Smooth muscle cell (in vitro differentiated cells): ENCODE measurements at regions not wholly inside any gene's neighbourhood (a gene's known extent, or its start where the extent isn't known, plus 50 kb on each side); places are given as distances from the start of the nearest gene placed in this dataset.

Experiments
- DNase-seq: peaks from one replicate; lab custom pipeline; 2025; ENCODE audit not compliant: unreplicated experiment; lab: John Stamatoyannopoulos, UW
- H2AFZ ChIP-seq: fragments of 200-600 bp; sonication (generic); 2 replicates; pipeline ENCODE4 v1.6.0; 2016; ENCODE audit warnings: antibody characterized with exemption, low read depth, mild to moderate bottlenecking
- H3F3A ChIP-seq: fragments of 200-600 bp; sonication (generic); 2 replicates; pipeline ENCODE4 v1.6.0; 2017; ENCODE audit warnings: antibody characterized with exemption, low read depth
- H3K27ac ChIP-seq: fragments of 200-600 bp; sonication (generic); 2 replicates; pipeline ENCODE4 v1.5.1; 2016; ENCODE audit warnings: low read depth, mild to moderate bottlenecking
- H3K27me3 ChIP-seq: fragments of 200-600 bp; sonication (generic); 2 replicates; pipeline ENCODE4 v1.6.1; 2016; ENCODE audit warnings: low read depth, mild to moderate bottlenecking
- H3K36me3 ChIP-seq: fragments of 200-600 bp; sonication (generic); 2 replicates; pipeline ENCODE4 v1.5.1; 2016; ENCODE audit warnings: low read depth
- H3K4me1 ChIP-seq: fragments of 200-600 bp; sonication (generic); 2 replicates; pipeline ENCODE4 v1.5.1; 2016; ENCODE audit warnings: low read depth
- H3K4me2 ChIP-seq: fragments of 200-600 bp; sonication (generic); 2 replicates; pipeline ENCODE4 v1.6.0; 2016; ENCODE audit warnings: mild to moderate bottlenecking
- H3K4me3 ChIP-seq: fragments of 200-600 bp; sonication (generic); 2 replicates; pipeline ENCODE4 v1.5.1; 2016; ENCODE audit warnings: mild to moderate bottlenecking
- H3K79me2 ChIP-seq: fragments of 200-600 bp; sonication (generic); 2 replicates; pipeline ENCODE4 v1.6.0; 2016; ENCODE audit warnings: low read depth, mild to moderate bottlenecking
- H3K9ac ChIP-seq: fragments of 200-600 bp; sonication (generic); 2 replicates; pipeline ENCODE4 v1.6.0; 2016; ENCODE audit warnings: low read depth
- H3K9me3 ChIP-seq: fragments of 200-600 bp; sonication (generic); replicated peaks from 2 replicates; pipeline ENCODE4 v1.5.1; 2016; ENCODE audit warnings: low read depth
- H4K20me1 ChIP-seq: fragments of 200-600 bp; sonication (generic); 2 replicates; pipeline ENCODE4 v1.6.0; 2016; ENCODE audit warnings: low read depth
- WGBS: methylation state at CpG from one replicate; pipeline ENCODE4 v1.1.7; 2016; ENCODE audit warnings: low lambda C conversion rate; 5-methylcytosine and 5-hydroxymethylcytosine counted together
- TF ChIP-seq, protein P1 (sequence below): fragments of 200-600 bp; sonication (generic); IDR thresholded peaks from 2 replicates; pipeline ENCODE4 v1.5.1; 2017; ENCODE audit warnings: borderline replicate concordance, mild to moderate bottlenecking, antibody characterized with exemption; ENCODE audit not compliant: insufficient read depth, poor library complexity, severe bottlenecking

DNA sequence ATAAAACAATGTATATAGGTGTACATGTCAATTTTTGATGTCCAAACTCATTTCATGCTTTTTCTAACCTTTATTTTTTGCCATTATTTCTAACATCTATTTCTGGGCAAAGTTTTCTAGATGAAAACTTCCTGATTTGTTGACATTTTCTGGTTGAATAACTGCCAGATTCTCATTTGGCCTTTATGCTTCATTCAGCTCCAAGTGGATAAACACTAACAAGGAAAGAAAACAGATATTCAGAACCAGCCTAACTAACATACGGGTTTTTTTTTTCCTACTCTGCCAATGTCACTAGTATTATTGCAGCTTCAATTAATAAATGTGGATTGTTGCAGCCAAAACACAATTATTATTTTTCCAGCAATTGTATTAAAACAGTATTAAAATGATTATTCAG is 50.9 kb upstream of the RAP1GDS1 start:
- Histone ChIP-seq H3K4me3 (no peak overlapping the region), H3K27me3 (no peaks in the 10 kb centered on the region), H3K4me1 (no peaks in the 10 kb centered on the region), H3K9ac (no peak overlapping the region), H2AFZ (no peak overlapping the region), H3K9me3 (no peaks in the 10 kb centered on the region), H3K36me3 (no peaks in the 10 kb centered on the region), H3K79me2 (no peaks in the 10 kb centered on the region), H3K27ac (no peak overlapping the region), H3F3A (no peaks in the 10 kb centered on the region), H4K20me1 (no peaks in the 10 kb centered on the region), H3K4me2 (no peak overlapping the region)
- WGBS = 97% methylated on average over 1 of the region's 1 CpG
- no peak for DNase-seq
- TF ChIP-seq, protein P1, sequence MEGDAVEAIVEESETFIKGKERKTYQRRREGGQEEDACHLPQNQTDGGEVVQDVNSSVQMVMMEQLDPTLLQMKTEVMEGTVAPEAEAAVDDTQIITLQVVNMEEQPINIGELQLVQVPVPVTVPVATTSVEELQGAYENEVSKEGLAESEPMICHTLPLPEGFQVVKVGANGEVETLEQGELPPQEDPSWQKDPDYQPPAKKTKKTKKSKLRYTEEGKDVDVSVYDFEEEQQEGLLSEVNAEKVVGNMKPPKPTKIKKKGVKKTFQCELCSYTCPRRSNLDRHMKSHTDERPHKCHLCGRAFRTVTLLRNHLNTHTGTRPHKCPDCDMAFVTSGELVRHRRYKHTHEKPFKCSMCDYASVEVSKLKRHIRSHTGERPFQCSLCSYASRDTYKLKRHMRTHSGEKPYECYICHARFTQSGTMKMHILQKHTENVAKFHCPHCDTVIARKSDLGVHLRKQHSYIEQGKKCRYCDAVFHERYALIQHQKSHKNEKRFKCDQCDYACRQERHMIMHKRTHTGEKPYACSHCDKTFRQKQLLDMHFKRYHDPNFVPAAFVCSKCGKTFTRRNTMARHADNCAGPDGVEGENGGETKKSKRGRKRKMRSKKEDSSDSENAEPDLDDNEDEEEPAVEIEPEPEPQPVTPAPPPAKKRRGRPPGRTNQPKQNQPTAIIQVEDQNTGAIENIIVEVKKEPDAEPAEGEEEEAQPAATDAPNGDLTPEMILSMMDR = no peak

DNA sequence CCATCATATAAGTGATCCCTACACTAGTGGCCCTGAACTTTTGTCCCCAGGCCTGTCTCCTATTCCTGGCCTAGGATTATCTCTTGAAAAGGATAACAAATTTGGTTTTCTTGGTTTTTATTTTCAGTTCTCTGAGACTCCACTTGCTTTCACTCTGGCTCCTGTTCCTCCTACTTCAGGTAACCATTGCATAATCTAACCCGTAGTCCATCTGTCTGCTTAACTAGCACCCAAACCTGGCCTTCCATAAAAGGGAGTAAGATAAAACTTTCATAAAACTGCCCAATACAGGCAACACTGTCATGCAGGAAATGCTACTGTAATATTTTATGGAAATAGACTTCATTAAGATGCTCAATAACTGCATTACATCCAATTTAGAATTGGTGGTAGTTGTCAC is 52.1 kb upstream of the RAP1GDS1 start:
- H3F3A ChIP-seq = no peaks in the 10 kb centered on the region
- H3K9me3 ChIP-seq = no peaks in the 10 kb centered on the region
- no peak overlapping the region for H2AFZ ChIP-seq
- H3K27ac ChIP-seq = no peak overlapping the region
- H3K79me2 ChIP-seq = no peaks in the 10 kb centered on the region
- TF ChIP-seq, protein P1 = no peak
- no peaks in the 10 kb centered on the region for H3K27me3 ChIP-seq
- WGBS = 93% methylated on average over 1 of the region's 1 CpG
- H3K9ac ChIP-seq = no peak overlapping the region
- H3K4me2 ChIP-seq = no peak overlapping the region
- H3K4me1 ChIP-seq = no peaks in the 10 kb centered on the region
- no peak for DNase-seq
- H3K36me3 ChIP-seq = no peaks in the 10 kb centered on the region
- no peak overlapping the region for H3K4me3 ChIP-seq
- H4K20me1 ChIP-seq = no peaks in the 10 kb centered on the region

DNA sequence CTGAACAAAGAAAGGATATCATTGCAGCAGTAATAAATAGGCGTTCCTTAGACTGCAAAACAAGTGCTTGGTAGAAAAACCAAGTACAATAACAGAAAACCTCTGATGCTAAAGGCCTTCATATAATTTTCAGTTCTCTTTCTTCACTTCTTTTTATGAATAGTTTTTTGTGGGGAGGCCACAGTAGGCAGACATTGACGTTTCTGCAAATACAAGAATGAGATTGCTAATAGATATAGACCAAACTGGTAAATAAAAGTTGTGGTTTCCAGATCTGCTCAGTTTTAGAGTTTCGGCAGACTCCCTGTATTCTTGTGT is 57.0 kb upstream of the RAP1GDS1 start:
- Histone ChIP-seq H3K9me3 (no peaks in the 10 kb centered on the region), H3K4me3 (no peak overlapping the region), H3K36me3 (no peaks in the 10 kb centered on the region), H3K79me2 (no peaks in the 10 kb centered on the region), H3K27me3 (no peaks in the 10 kb centered on the region), H3F3A (no peaks in the 10 kb centered on the region), H2AFZ (no peak overlapping the region), H3K4me2 (no peak overlapping the region), H3K9ac (no peak overlapping the region), H3K27ac (no peak overlapping the region), H4K20me1 (no peaks in the 10 kb centered on the region), H3K4me1 (no peaks in the 10 kb centered on the region)
- TF ChIP-seq, protein P1 = no peak
- DNase-seq = no peak
- 86% methylated on average over 3 of the region's 3 CpGs for WGBS

DNA sequence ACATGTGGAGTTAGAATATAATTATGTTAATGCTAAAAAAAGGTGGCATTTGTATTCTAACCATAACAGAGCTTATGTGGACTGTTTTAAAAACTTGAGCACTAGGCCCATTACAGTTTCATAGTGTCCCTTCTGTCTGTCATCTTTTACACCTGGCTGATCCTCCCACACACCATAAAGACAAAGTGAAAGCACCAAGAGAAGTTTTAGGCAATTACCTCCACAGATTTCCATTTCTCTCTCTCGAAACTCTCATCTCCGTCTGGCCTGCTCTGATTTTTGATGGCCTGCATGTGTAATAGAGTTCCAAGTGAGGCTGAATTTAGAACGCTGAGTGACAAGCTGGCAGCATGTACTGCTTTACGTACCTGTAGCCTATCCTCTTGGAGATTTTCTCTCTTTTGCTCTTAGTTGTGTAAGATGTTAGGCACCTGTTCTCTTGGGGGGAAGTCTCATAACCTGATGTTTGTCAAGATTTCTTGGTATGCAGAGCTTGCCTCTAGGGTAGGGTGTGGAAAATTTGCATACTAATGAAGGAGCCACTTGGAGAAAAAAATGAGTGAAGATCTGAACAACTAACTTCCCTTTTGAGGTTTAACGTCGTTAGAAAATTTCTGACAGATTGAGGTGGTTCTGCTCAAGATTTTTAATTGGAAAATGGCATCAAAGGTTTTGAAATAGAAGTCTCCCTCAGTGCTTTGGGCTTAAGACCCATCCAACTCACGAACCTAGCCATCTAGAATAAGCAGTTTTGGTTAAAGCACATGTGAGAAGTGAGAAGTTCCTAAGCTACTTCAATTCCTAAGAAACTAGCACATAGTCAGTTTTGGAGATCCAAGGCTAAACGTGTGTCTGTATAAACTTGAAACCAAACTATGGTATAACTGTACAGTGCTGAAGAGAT is 57.6 kb upstream of the RAP1GDS1 start:
- no peak for DNase-seq
- Histone ChIP-seq H3K36me3 (no peaks in the 10 kb centered on the region), H4K20me1 (no peaks in the 10 kb centered on the region), H3K9me3 (no peaks in the 10 kb centered on the region), H3K79me2 (no peaks in the 10 kb centered on the region), H2AFZ (no peak overlapping the region), H3K4me2 (no peak overlapping the region), H3K9ac (no peak overlapping the region), H3K27me3 (no peaks in the 10 kb centered on the region), H3K27ac (no peak overlapping the region), H3K4me1 (no peaks in the 10 kb centered on the region), H3K4me3 (no peak overlapping the region), H3F3A (no peaks in the 10 kb centered on the region)
- 74% methylated on average over 8 of the region's 8 CpGs for WGBS
- TF ChIP-seq, protein P1 = no peak
